IPS-NIHi7 (cell line): ENCODE measurements at regions not wholly inside any gene's neighbourhood (a gene's known extent, or its start where the extent isn't known, plus 50 kb on each side); places are given as distances from the start of the nearest gene placed in this dataset.
A peak's percentile ranks its signal among the peaks of the same experiment; 100 is the strongest.
"Not testable (repeated sequence)": the region's sequence is repeated elsewhere in the genome, so short reads cannot be mapped to it uniquely, and the experiment has no call there.

Source experiments
- DNase-seq: peaks from one replicate; pipeline ENCODE4 v3.0.0; 2012; ENCODE audit warnings: mixed read lengths; ENCODE audit errors: extremely low spot score

- DNase-seq, result no peak
Observed at GRCh38 chr12:124706363-124706762, 139.0 kb upstream of the NCOR2 start.

GRCh38 chr12:124705545-124706138 is 138.2 kb upstream of the NCOR2 start:
- no peak for DNase-seq

GRCh38 chr12:124704619-124705018 is 137.2 kb upstream of the NCOR2 start:
- no peak for DNase-seq

- DNase-seq, result no peak
Observed at GRCh38 chr12:124703856-124704255, 136.4 kb upstream of the NCOR2 start.

- DNase-seq, result no peak
Observed at GRCh38 chr12:124702736-124703135, 135.3 kb upstream of the NCOR2 start.

- peak; percentile 61 for DNase-seq
Observed at GRCh38 chr12:124700810-124701592, 133.6 kb upstream of the NCOR2 start.

GRCh38 chr12:124699909-124700308 is 132.5 kb upstream of the NCOR2 start:
- DNase-seq, result no peak

GRCh38 chr12:124698998-124699305 is 131.5 kb upstream of the NCOR2 start:
- DNase-seq, result no peak

- DNase-seq, result no peak
Observed at GRCh38 chr12:124698211-124698997, 131.0 kb upstream of the NCOR2 start.

GRCh38 chr12:124697722-124698121 is 130.3 kb upstream of the NCOR2 start:
- not testable (repeated sequence) for DNase-seq

- no peak for DNase-seq
Observed at GRCh38 chr12:124696693-124697476, 129.5 kb upstream of the NCOR2 start.

- DNase-seq, result peak; percentile 67
Observed at GRCh38 chr12:124695861-124696260, 128.4 kb upstream of the NCOR2 start.

GRCh38 chr12:124694846-124695497 is 127.6 kb upstream of the NCOR2 start:
- no peak for DNase-seq

GRCh38 chr12:124694250-124694649 is 126.8 kb upstream of the NCOR2 start:
- no peak for DNase-seq

GRCh38 chr12:124693111-124693723 is 125.8 kb upstream of the NCOR2 start:
- DNase-seq, result no peak

- DNase-seq, result no peak
Observed at GRCh38 chr12:124692443-124692842, 125.0 kb upstream of the NCOR2 start.

GRCh38 chr12:124691429-124691828 is 124.0 kb upstream of the NCOR2 start:
- no peak for DNase-seq

- DNase-seq, result no peak
Observed at GRCh38 chr12:124689631-124690030, 122.2 kb upstream of the NCOR2 start.

- no peak for DNase-seq
Observed at GRCh38 chr12:124688356-124688992, 121.1 kb upstream of the NCOR2 start.

GRCh38 chr12:124687917-124688316 is 120.5 kb upstream of the NCOR2 start:
- DNase-seq, result no peak
